MCF 10A (cell line): ENCODE measurements at regions not wholly inside any gene's neighbourhood (a gene's known extent, or its start where the extent isn't known, plus 50 kb on each side); places are given as distances from the start of the nearest gene placed in this dataset.

Experiments
- BruUV-seq: library from RNA; stranded (reverse); fragments of 400-500 nt; replicated peaks from 2 replicates; lab custom pipeline; 2021; lab: Mats Ljungman, UMichigan
- CTCF ChIA-PET: fragments of 300-600 bp; sonication (Branson Sonifier 250); formaldehyde crosslinking; extraction: SDS; loops from one replicate; lab custom pipeline; 2021; ENCODE audit warnings: antibody characterized with exemption, inconsistent platforms; lab: Yijun Ruan, JAX
- POLR2A ChIA-PET: fragments of 300-600, 350-650 bp; sonication (Branson Sonifier 250); formaldehyde crosslinking; extraction: SDS; loops from one replicate; lab custom pipeline; 2020; ENCODE audit warnings: antibody characterized with exemption, inconsistent platforms; lab: Yijun Ruan, JAX
- DNase-seq: peaks from one replicate; pipeline ENCODE4 v3.0.0-alpha.2; 2018; ENCODE audit not compliant: unreplicated experiment
- H3K27ac Mint-ChIP-seq: one replicate; pipeline ENCODE4 v1.8.0; 2022; ENCODE audit warnings: mild to moderate bottlenecking, low read depth, mixed read lengths; ENCODE audit not compliant: unreplicated experiment
- H3K27me3 Mint-ChIP-seq: one replicate; pipeline ENCODE4 v1.8.0; 2022; ENCODE audit warnings: mixed read lengths; ENCODE audit not compliant: insufficient read depth, unreplicated experiment
- H3K36me3 Mint-ChIP-seq: one replicate; pipeline ENCODE4 v1.8.0; 2022; ENCODE audit warnings: mild to moderate bottlenecking, moderate library complexity, mixed read lengths; ENCODE audit not compliant: insufficient read depth, unreplicated experiment
- H3K4me1 Mint-ChIP-seq: one replicate; pipeline ENCODE4 v1.8.0; 2022; ENCODE audit warnings: mixed read lengths; ENCODE audit not compliant: insufficient read depth, unreplicated experiment
- H3K4me3 Mint-ChIP-seq: one replicate; pipeline ENCODE4 v1.8.0; 2022; ENCODE audit warnings: mild to moderate bottlenecking, moderate library complexity, mixed read lengths; ENCODE audit not compliant: unreplicated experiment
- H3K9me3 Mint-ChIP-seq: one replicate; pipeline ENCODE4 v1.8.0; 2022; ENCODE audit warnings: mixed read lengths; ENCODE audit not compliant: unreplicated experiment
- CTCF ChIP-seq: fragments of 200-600 bp; IDR thresholded peaks from one replicate; pipeline ENCODE4 v1.8.0; 2022; ENCODE audit warnings: antibody characterized with exemption, mild to moderate bottlenecking; ENCODE audit not compliant: unreplicated experiment
- intact Hi-C: fragments of 100-400 bp; cut with micrococcal nuclease; formaldehyde crosslinking; loops from 2 replicates; pipeline ENCODE4 v1.14.1; 2022

- Mint-ChIP-seq H3K9me3 (no peaks in the 10 kb centered on the region), H3K4me1 (peaks cover 16% of the 10 kb centered on the region), H3K27ac (no peak overlapping the region), H3K4me3 (no peak overlapping the region), H3K27me3 (no peaks in the 10 kb centered on the region), H3K36me3 (no peaks in the 10 kb centered on the region)
- DNase-seq, result no peak
- POLR2A ChIA-PET, result no interaction called here
- CTCF ChIA-PET, result no interaction called here
- no TSS peak for BruUV-seq
- no peak for TF ChIP-seq CTCF
- intact Hi-C loops, result no loop called here
Measured at GRCh38 chr13:79081942-79082341, 324.1 kb downstream of the RBM26 start.

DNA sequence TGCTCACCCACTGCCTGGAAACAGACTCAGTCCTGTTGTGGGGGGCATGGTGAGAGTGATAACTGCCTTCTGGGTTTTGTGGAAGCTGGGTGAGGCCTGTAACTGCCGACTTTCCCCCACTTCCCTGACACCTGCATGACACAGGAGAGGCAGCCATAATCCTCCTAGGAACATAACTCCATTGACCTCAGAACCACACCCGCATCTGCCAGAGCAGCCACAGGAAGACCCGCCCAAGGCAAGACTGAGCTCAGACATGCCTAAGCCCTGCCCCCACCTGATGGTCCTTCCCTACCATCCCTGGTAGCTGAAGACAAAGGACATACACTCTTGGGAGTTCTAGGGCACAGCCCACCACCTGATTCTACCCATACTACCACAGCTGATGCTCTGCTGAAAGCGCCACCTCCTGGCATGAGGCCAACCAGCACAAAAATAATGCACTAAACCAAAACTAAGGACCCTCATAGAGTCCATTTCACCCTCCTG is 326.7 kb downstream of the RBM26 start:
- Mint-ChIP-seq H3K4me1 (peaks cover 16% of the 10 kb centered on the region), H3K9me3 (no peaks in the 10 kb centered on the region), H3K27me3 (no peaks in the 10 kb centered on the region), H3K36me3 (peaks cover 2% of the 10 kb centered on the region), H3K4me3 (no peak overlapping the region), H3K27ac (no peak overlapping the region)
- BruUV-seq, result no TSS peak
- intact Hi-C loops, result no loop called here
- DNase-seq, result peak; percentile 18
- no peak for TF ChIP-seq CTCF
- ChIA-PET POLR2A (interaction anchor here (0.6 to 1.0 kb wide), 3 partner anchors 39 to 869 kb away, joined by 3 to 5 read pairs (median 3); no protein-coding TSS in a partner anchor), CTCF (interaction anchor here (0.6 kb wide), 1 partner anchor 893 kb away, joined by 3 read pairs; no protein-coding TSS in a partner anchor)

DNA sequence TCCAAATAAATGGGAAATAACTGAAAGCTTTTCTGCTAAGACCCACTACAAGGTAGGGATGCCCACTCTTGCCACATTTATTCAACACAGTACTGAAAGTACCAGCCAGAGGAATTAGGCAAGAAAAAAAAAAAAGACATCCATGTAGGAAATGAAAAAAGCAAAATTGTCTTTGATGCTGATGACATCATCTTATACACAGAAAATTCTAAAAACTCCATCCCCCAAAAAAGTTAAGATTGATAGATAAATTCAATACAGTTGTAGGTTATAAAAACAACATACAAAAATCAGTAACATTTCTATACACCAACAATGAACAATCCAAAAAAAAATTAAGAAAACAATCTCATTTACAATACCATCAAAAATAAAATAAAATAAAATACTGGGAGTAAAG is 330.4 kb downstream of the RBM26 start:
- Mint-ChIP-seq H3K27ac (no peak overlapping the region), H3K27me3 (no peaks in the 10 kb centered on the region), H3K9me3 (no peaks in the 10 kb centered on the region), H3K4me3 (no peak overlapping the region), H3K4me1 (peaks cover 16% of the 10 kb centered on the region), H3K36me3 (peaks cover 6% of the 10 kb centered on the region)
- intact Hi-C loops, result no loop called here
- no peak for TF ChIP-seq CTCF
- BruUV-seq, result no TSS peak
- DNase-seq, result no peak
- ChIA-PET POLR2A (no interaction called here), CTCF (no interaction called here)

- Mint-ChIP-seq H3K27ac (no peak overlapping the region), H3K4me3 (no peak overlapping the region), H3K4me1 (no peaks in the 10 kb centered on the region), H3K36me3 (peaks cover 6% of the 10 kb centered on the region), H3K27me3 (no peaks in the 10 kb centered on the region), H3K9me3 (no peaks in the 10 kb centered on the region)
- intact Hi-C loops, result no loop called here
- ChIA-PET CTCF (no interaction called here), POLR2A (interaction anchor here (0.5 kb wide), 1 partner anchor 515 kb away, joined by 5 read pairs; no protein-coding TSS in a partner anchor)
- no TSS peak for BruUV-seq
- no peak for DNase-seq
- no peak for TF ChIP-seq CTCF
Measured at GRCh38 chr13:79070343-79070974, 335.6 kb downstream of the RBM26 start.
